ENCODE measurements at regions not wholly inside any gene's neighbourhood (a gene's known extent, or its start where the extent isn't known, plus 50 kb on each side); places are given as distances from the start of the nearest gene placed in this dataset.

GRCh38 chr2:41568648-41569047 is 479.2 kb upstream of the PKDCC start:
- H3K27ac Mint-ChIP-seq (ENCODE audit: unreplicated experiment) = no peak overlapping the region
- H3K4me3 Mint-ChIP-seq (ENCODE audit: unreplicated experiment) = no peak overlapping the region
- peaks cover 17% of the 10 kb centered on the region for H3K27me3 Mint-ChIP-seq (ENCODE audit: low read depth)
- H3K36me3 Mint-ChIP-seq (ENCODE audit: low read depth) = peaks cover 1% of the 10 kb centered on the region
- no peaks in the 10 kb centered on the region for H3K9me3 Mint-ChIP-seq (ENCODE audit: low read depth)
- no peaks in the 10 kb centered on the region for H3K4me1 Mint-ChIP-seq (ENCODE audit: low read depth)
- no peak for DNase-seq (ENCODE audit: low spot score)
- TF ChIP-seq CTCF (IDR thresholded peaks at IDR 0.05) = no peak

GRCh38 chr2:41572154-41572553 is 475.7 kb upstream of the PKDCC start:
- no peak overlapping the region for H3K4me3 Mint-ChIP-seq (ENCODE audit: unreplicated experiment)
- H3K27me3 Mint-ChIP-seq (ENCODE audit: low read depth) = peaks cover 7% of the 10 kb centered on the region
- no peaks in the 10 kb centered on the region for H3K4me1 Mint-ChIP-seq (ENCODE audit: low read depth)
- TF ChIP-seq CTCF (IDR thresholded peaks at IDR 0.05) = no peak
- no peaks in the 10 kb centered on the region for H3K9me3 Mint-ChIP-seq (ENCODE audit: low read depth)
- peaks cover 1% of the 10 kb centered on the region for H3K36me3 Mint-ChIP-seq (ENCODE audit: low read depth)
- DNase-seq (ENCODE audit: low spot score) = no peak
- no peak overlapping the region for H3K27ac Mint-ChIP-seq (ENCODE audit: unreplicated experiment)

GRCh38 chr2:41576423-41576822 is 471.4 kb upstream of the PKDCC start:
- no peaks in the 10 kb centered on the region for H3K27me3 Mint-ChIP-seq (ENCODE audit: low read depth)
- H3K9me3 Mint-ChIP-seq (ENCODE audit: low read depth) = no peaks in the 10 kb centered on the region
- no peak for DNase-seq (ENCODE audit: low spot score)
- H3K4me3 Mint-ChIP-seq (ENCODE audit: unreplicated experiment) = no peak overlapping the region
- H3K36me3 Mint-ChIP-seq (ENCODE audit: low read depth) = no peaks in the 10 kb centered on the region
- peaks cover 23% of the 10 kb centered on the region for H3K4me1 Mint-ChIP-seq (ENCODE audit: low read depth)
- TF ChIP-seq CTCF (IDR thresholded peaks at IDR 0.05) = no peak
- H3K27ac Mint-ChIP-seq (ENCODE audit: unreplicated experiment) = no peak overlapping the region

GRCh38 chr2:41579806-41580205 is 468.0 kb upstream of the PKDCC start:
- Mint-ChIP-seq H3K36me3 (ENCODE audit: low read depth) (peaks cover 16% of the 10 kb centered on the region), H3K27ac (ENCODE audit: unreplicated experiment) (no peak overlapping the region), H3K27me3 (ENCODE audit: low read depth) (no peaks in the 10 kb centered on the region), H3K9me3 (ENCODE audit: low read depth) (peaks cover 18% of the 10 kb centered on the region), H3K4me1 (ENCODE audit: low read depth) (peaks cover 23% of the 10 kb centered on the region), H3K4me3 (ENCODE audit: unreplicated experiment) (no peak overlapping the region)
- no peak for DNase-seq (ENCODE audit: low spot score)
- no peak for TF ChIP-seq CTCF (IDR thresholded peaks at IDR 0.05)

GRCh38 chr2:41580806-41581205 is 467.0 kb upstream of the PKDCC start:
- DNase-seq (ENCODE audit: low spot score) = no peak
- TF ChIP-seq CTCF (IDR thresholded peaks at IDR 0.05) = no peak
- H3K4me1 Mint-ChIP-seq (ENCODE audit: low read depth) = peaks cover 23% of the 10 kb centered on the region
- no peaks in the 10 kb centered on the region for H3K27me3 Mint-ChIP-seq (ENCODE audit: low read depth)
- H3K27ac Mint-ChIP-seq (ENCODE audit: unreplicated experiment) = no peak overlapping the region
- H3K9me3 Mint-ChIP-seq (ENCODE audit: low read depth) = peaks cover 28% of the 10 kb centered on the region
- peaks cover 26% of the 10 kb centered on the region for H3K36me3 Mint-ChIP-seq (ENCODE audit: low read depth)
- H3K4me3 Mint-ChIP-seq (ENCODE audit: unreplicated experiment) = no peak overlapping the region

All from chondrocyte (in vitro differentiated cells).